K562 (cell line): ENCODE measurements at regions not wholly inside any gene's neighbourhood (a gene's known extent, or its start where the extent isn't known, plus 50 kb on each side); places are given as distances from the start of the nearest gene placed in this dataset.

Experiments used
- EP300 ChIP-seq: IDR thresholded peaks from 2 replicates; pipeline ENCODE4 v1.6.1; 2012; ENCODE audit warnings: low read length, improper control_type of control experiment
- FOXJ3 ChIP-seq: sonication (generic); formaldehyde crosslinking; IDR thresholded peaks from 2 replicates; pipeline ENCODE4 v1.4.0; 2020; ENCODE audit warnings: mild to moderate bottlenecking, missing genetic modification reagents
- GATAD2A ChIP-seq: fragments of 450-650 bp; IDR thresholded peaks from 2 replicates; pipeline ENCODE4 v1.6.1; 2017
- HDAC1 ChIP-seq, 2 experiments: fragments of 450-650 bp; IDR thresholded peaks; 2 replicates each; pipeline ENCODE4 v1.6.1; 2016 to 2017; ENCODE audit warnings: inconsistent platforms in 1 of 2, mild to moderate bottlenecking in 1 of 2, moderate library complexity in 1 of 2
- HNRNPUL1 ChIP-seq: fragments of 200-400 bp; formaldehyde crosslinking; IDR thresholded peaks from 2 replicates; pipeline ENCODE4 v1.6.1; 2017; ENCODE audit warnings: low read length
- MED1 ChIP-seq: sonication (generic); formaldehyde crosslinking; IDR thresholded peaks from 2 replicates; pipeline ENCODE4 v1.8.1; 2023; ENCODE audit warnings: missing genetic modification reagents, borderline replicate concordance
- MLX ChIP-seq, 2 experiments: fragments of 450-650 bp in 1 of 2; sonication (generic) in 1 of 2; formaldehyde crosslinking; conservative IDR thresholded peaks; 2 replicates each; pipeline versions ENCODE4 v1.4.0 to v1.8.1; 2020 to 2022; ENCODE audit warnings: mild to moderate bottlenecking in 1 of 2, missing genetic modification reagents in 1 of 2
- MTF1 ChIP-seq: fragments of 250-450 bp; sonication (Bioruptor Pico); IDR thresholded peaks from 2 replicates; pipeline ENCODE4 v1.9.0; 2021; ENCODE audit warnings: moderate library complexity, mild to moderate bottlenecking, inconsistent platforms, borderline replicate concordance
- MYC ChIP-seq, 2 experiments: fragments of 250-450 bp in 1 of 2; sonication (Bioruptor Pico) in 1 of 2; IDR thresholded peaks; 2 replicates each; pipeline versions ENCODE4 v1.5.1 to v1.6.1; 2012 to 2021; ENCODE audit warnings: low read depth in 2 of 2, borderline replicate concordance in 1 of 2, improper control_type of control experiment in 1 of 2, low read length in 1 of 2, mild to moderate bottlenecking in 1 of 2, moderate library complexity in 1 of 2
- NR4A1 ChIP-seq, 2 experiments: fragments of 250-450 bp in 1 of 2; fragments of 450-650 bp in 1 of 2; sonication (Bioruptor Pico) in 1 of 2; IDR thresholded peaks; 2 replicates each; pipeline versions ENCODE4 v1.4.0 to v1.6.1; 2016 to 2020; ENCODE audit warnings: mild to moderate bottlenecking in 2 of 2, missing compliant biosample characterization in 1 of 2, missing genetic modification characterization in 1 of 2, moderate library complexity in 1 of 2
- PKNOX1 ChIP-seq: fragments of 450-650 bp; IDR thresholded peaks from 2 replicates; pipeline ENCODE4 v1.6.1; 2016
- RFX1 ChIP-seq: fragments of 450-650 bp; IDR thresholded peaks from 2 replicates; pipeline ENCODE4 v1.6.1; 2016; ENCODE audit warnings: mild to moderate bottlenecking, moderate library complexity
- SNRNP70 ChIP-seq: fragments of 200-400 bp; formaldehyde crosslinking; optimal IDR thresholded peaks from 2 replicates; pipeline ENCODE3; 2017; ENCODE audit warnings: low read depth, low read length
- TAF7 ChIP-seq: fragments of 450-650 bp; IDR thresholded peaks from 2 replicates; pipeline ENCODE4 v1.6.1; 2016; ENCODE audit warnings: missing genetic modification characterization, missing compliant biosample characterization
- TAF9B ChIP-seq: fragments of 450-650 bp; IDR thresholded peaks from 2 replicates; pipeline ENCODE4 v1.6.1; 2018; ENCODE audit warnings: mild to moderate bottlenecking; ENCODE audit not compliant: partially characterized antibody
- ZFP36 ChIP-seq: fragments of 150-350 bp; IDR thresholded peaks from 2 replicates; pipeline ENCODE4 v1.6.1; 2018; ENCODE audit warnings: low read length, low read depth; ENCODE audit not compliant: partially characterized antibody
- ZNF277 ChIP-seq: fragments of 250-450 bp; sonication (Bioruptor Pico); IDR thresholded peaks from 2 replicates; pipeline ENCODE4 v1.8.0; 2022; ENCODE audit warnings: inconsistent platforms, mild to moderate bottlenecking, moderate library complexity, borderline replicate concordance
- ZNF3 ChIP-seq: fragments of 250-450 bp; sonication (Bioruptor Pico); IDR thresholded peaks from 2 replicates; pipeline ENCODE4 v1.5.0; 2021; ENCODE audit warnings: mild to moderate bottlenecking, moderate library complexity
- ZNF311 ChIP-seq: fragments of 250-450 bp; sonication (Bioruptor Pico); IDR thresholded peaks from 2 replicates; pipeline ENCODE4 v1.4.0; 2020; ENCODE audit warnings: mild to moderate bottlenecking, moderate library complexity
- ZNF589 ChIP-seq: fragments of 200-800 bp; sonication (Bioruptor generic); IDR thresholded peaks from 2 replicates; pipeline ENCODE4 v1.6.1; 2016; ENCODE audit warnings: low read depth, missing genetic modification characterization, missing compliant biosample characterization
- ZNF740 ChIP-seq, 3 experiments: fragments of 200-800 bp in 1 of 3; sonication (Bioruptor generic) in 1 of 3; sonication (generic) in 1 of 3; formaldehyde crosslinking in 1 of 3; IDR thresholded peaks; 2 replicates each; pipeline versions ENCODE4 v1.6.1 to v1.8.0; 2016 to 2022; ENCODE audit warnings: mild to moderate bottlenecking in 2 of 3, missing compliant biosample characterization in 2 of 3, missing genetic modification characterization in 2 of 3, missing genetic modification reagents in 1 of 3

GRCh38 chr12:89251342-89252271 lies 100.7 kb downstream of the DUSP6 start (continued):
- TF ChIP-seq MTF1 (CRISPR knock-in tag) (no peak), HDAC1 (IDR thresholded peaks at IDR 0.05) (no peak), HNRNPUL1 (no peak), TAF9B (no peak), FOXJ3 (CRISPR knock-in tag) (no peak), ZNF740 (CRISPR knock-in tag; IDR thresholded peaks at IDR 0.05) (no peak), ZNF740 (tag; IDR thresholded peaks at IDR 0.05) (no peak), SNRNP70 (no peak), ZNF3 (CRISPR knock-in tag) (no peak), GATAD2A (no peak), ZNF311 (no peak; the same call in 1 of the 2 replicates), ZNF277 (CRISPR knock-in tag) (no peak), RFX1 (no peak), MLX (CRISPR knock-in tag; conservative IDR thresholded peaks at IDR 0.05) (0 out of 4 replicates have a peak, but pooled peaks of 1 of the 2 experiments have one; percentile 67), ZNF589 (peak; percentile 79; the same call in 1 of the 2 replicates), TAF7 (tag) (no peak), NR4A1 (CRISPR knock-in tag; IDR thresholded peaks at IDR 0.05) (no peak), NR4A1 (tag; IDR thresholded peaks at IDR 0.05) (peak; percentile 67; the same call in 1 of the 2 replicates), MED1 (CRISPR knock-in tag) (no peak), EP300 (0 out of 2 replicates have a peak, but pooled peaks have one; percentile 9), PKNOX1 (no peak), ZFP36 (no peak), MYC (IDR thresholded peaks at IDR 0.05; ENCODE audit: low read depth, low read length) (peak; percentile 32; the same call in 1 of the 2 replicates), MYC (CRISPR knock-in tag; IDR thresholded peaks at IDR 0.05; ENCODE audit: borderline replicate concordance, low read depth) (0 out of 2 replicates have a peak, but pooled peaks have one; percentile 28)
